Psoas muscle (tissue), 7 donors: ENCODE measurements at regions not wholly inside any gene's neighbourhood (a gene's known extent, or its start where the extent isn't known, plus 50 kb on each side); places are given as distances from the start of the nearest gene placed in this dataset.

Experiments
- ATAC-seq, 4 donors: fragments of 200-7000 bp; cut with Tn5 transposase; one replicate each; pipeline ENCODE4 v1.9.1; 2020; ENCODE audit warnings: moderate library complexity in 3 of 4, mild to moderate bottlenecking in 2 of 4
- DNase-seq, 2 donors: peaks; one replicate each; pipeline ENCODE4 v3.0.0-alpha.2; 2020
- H3K27ac ChIP-seq: fragments of 200-600 bp; one replicate; pipeline ENCODE4 v1.8.0; 2022
- H3K27me3 ChIP-seq, 3 donors: fragments of 200-600 bp in 1 of 3; one replicate each; pipeline versions ENCODE4 v1.6.1 to v1.8.0; 2013 to 2022; ENCODE audit warnings: low read length in 2 of 3, mild to moderate bottlenecking in 2 of 3, moderate library complexity in 1 of 3; ENCODE audit not compliant: insufficient read depth in 3 of 3
- H3K36me3 ChIP-seq, 2 donors: fragments of 200-600 bp in 1 of 2; one replicate each; pipeline versions ENCODE4 v1.6.1 to v1.8.0; 2013 to 2022; ENCODE audit warnings: low read depth in 1 of 2, mild to moderate bottlenecking in 1 of 2, moderate library complexity in 1 of 2; ENCODE audit not compliant: insufficient read depth in 1 of 2
- H3K4me1 ChIP-seq: fragments of 200-600 bp; one replicate; pipeline ENCODE4 v1.8.0; 2022
- H3K4me3 ChIP-seq: fragments of 200-600 bp; one replicate; pipeline ENCODE4 v1.8.0; 2022; ENCODE audit warnings: mild to moderate bottlenecking
- H3K9me3 ChIP-seq: fragments of 200-600 bp; one replicate; pipeline ENCODE4 v1.8.0; 2022
- WGBS, 3 donors: extraction: QIAGEN DNeasy Blood & Tissue Kit; methylation state at CpG; one replicate each; pipeline versions ENCODE4 v1.1.6 to v1.1.7; 2013; 5-methylcytosine and 5-hydroxymethylcytosine counted together
- intact Hi-C, 2 donors: fragments of 100-400 bp; cut with DNase I; formaldehyde crosslinking; loops; one replicate each; pipeline versions ENCODE4 v1.11.0 to v1.14.2; 2022
- TF ChIP-seq, protein P1 (sequence below): fragments of 200-600 bp; IDR thresholded peaks from one replicate; pipeline ENCODE4 v1.8.0; 2022; ENCODE audit warnings: antibody characterized with exemption
- donor health status: healthy with polysubstance abuse.
- donor health status: DM: no; HTN: no; CAD: no; lungs with moderate emphysema.
- donor health status: Bipolar disorder and iron deficiency.
- donor health status: healthy.
- donor health status: DM: yes; HTN: yes; CAD: no.
- donor health status: DM: no; HTN: no; CAD: no.
- donor health status: DM: yes; HTN: yes; CAD: no.

DNA sequence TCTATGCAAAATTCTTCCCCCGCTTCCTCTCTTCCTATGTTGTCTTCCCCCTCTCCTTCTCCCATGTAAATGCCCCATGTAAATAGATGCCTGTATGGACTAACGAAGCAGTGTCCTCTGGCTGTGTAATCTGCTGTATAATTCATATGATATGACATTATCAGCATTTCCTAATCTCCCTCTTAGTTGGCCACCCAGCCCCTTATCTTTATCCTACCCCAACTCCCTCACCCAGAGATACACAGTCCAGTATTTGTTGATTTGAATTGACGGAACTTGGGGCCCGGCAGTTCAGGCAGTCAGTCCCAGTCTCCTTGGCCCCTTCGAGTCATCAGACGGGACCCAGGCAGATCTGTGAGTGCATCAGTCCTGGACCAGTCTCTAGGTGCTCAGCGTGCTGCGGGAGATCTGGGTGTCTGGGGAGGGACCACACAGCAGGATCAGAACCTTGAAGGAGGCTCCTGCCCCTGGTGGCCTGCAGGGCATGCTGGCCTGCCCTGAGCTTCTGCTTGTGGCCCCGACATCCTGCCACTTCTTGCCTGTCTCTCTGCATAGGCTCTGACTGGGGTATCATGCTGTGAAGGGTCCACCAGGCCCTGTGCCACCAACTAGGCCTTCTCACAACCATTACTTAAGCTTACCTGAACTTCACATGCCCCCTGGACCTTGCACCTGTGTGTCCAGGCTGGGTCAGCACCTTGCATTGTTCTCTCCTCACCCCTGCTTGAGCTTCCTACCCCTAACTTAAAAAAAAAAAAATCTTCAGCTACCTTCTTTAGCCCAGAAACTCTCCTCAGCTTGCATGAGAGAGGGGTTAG lies 88.1 kb upstream of the ATL2 start:
- no peaks in the 10 kb centered on the region for H3K36me3 ChIP-seq
- no peaks in the 10 kb centered on the region for H3K9me3 ChIP-seq
- H3K4me1 ChIP-seq, result no peaks in the 10 kb centered on the region
- no peak overlapping the region for H3K27ac ChIP-seq
- TF ChIP-seq, protein P1, sequence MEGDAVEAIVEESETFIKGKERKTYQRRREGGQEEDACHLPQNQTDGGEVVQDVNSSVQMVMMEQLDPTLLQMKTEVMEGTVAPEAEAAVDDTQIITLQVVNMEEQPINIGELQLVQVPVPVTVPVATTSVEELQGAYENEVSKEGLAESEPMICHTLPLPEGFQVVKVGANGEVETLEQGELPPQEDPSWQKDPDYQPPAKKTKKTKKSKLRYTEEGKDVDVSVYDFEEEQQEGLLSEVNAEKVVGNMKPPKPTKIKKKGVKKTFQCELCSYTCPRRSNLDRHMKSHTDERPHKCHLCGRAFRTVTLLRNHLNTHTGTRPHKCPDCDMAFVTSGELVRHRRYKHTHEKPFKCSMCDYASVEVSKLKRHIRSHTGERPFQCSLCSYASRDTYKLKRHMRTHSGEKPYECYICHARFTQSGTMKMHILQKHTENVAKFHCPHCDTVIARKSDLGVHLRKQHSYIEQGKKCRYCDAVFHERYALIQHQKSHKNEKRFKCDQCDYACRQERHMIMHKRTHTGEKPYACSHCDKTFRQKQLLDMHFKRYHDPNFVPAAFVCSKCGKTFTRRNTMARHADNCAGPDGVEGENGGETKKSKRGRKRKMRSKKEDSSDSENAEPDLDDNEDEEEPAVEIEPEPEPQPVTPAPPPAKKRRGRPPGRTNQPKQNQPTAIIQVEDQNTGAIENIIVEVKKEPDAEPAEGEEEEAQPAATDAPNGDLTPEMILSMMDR, result no peak
- WGBS, 3 donors, result 90 to 95% (median 95%) methylated on average over 8 to 9 of the region's 9 CpGs
- no peaks in the 10 kb centered on the region for H3K27me3 ChIP-seq
- H3K4me3 ChIP-seq, result no peak overlapping the region
- intact Hi-C loops, result no loop called here
- DNase-seq (no peak), ATAC-seq (peak in 1 of 4 donors; percentile 19)

DNA sequence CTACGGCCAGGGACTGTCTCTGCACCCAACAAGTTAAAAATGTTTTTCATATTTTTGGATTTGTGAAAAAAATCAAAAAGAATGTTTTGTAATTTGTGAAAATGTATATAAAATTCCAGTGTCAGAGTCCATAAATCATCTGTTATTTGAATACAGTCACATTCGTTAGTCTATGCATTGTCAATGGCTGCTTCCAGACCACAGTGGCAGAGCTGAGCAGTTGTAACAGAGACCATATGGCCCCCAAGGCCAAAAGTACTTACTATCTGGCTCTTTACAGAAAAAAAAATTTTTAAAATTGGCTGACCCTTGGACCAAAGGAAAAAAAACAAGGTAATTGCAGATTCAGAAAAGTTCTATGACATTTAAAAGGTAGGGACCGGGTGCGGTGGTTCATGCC lies 86.7 kb upstream of the ATL2 start:
- H3K27ac ChIP-seq, result no peak overlapping the region
- 93 to 95% (median 93%) methylated on average over 4 of the region's 4 CpGs for WGBS, 3 donors
- DNase-seq (no peak), ATAC-seq (no peak)
- intact Hi-C loops, result no loop called here
- H3K4me1 ChIP-seq, result no peaks in the 10 kb centered on the region
- H3K27me3 ChIP-seq, result no peaks in the 10 kb centered on the region
- TF ChIP-seq, protein P1, result no peak
- H3K4me3 ChIP-seq, result no peak overlapping the region
- H3K36me3 ChIP-seq, result no peaks in the 10 kb centered on the region
- no peaks in the 10 kb centered on the region for H3K9me3 ChIP-seq

DNA sequence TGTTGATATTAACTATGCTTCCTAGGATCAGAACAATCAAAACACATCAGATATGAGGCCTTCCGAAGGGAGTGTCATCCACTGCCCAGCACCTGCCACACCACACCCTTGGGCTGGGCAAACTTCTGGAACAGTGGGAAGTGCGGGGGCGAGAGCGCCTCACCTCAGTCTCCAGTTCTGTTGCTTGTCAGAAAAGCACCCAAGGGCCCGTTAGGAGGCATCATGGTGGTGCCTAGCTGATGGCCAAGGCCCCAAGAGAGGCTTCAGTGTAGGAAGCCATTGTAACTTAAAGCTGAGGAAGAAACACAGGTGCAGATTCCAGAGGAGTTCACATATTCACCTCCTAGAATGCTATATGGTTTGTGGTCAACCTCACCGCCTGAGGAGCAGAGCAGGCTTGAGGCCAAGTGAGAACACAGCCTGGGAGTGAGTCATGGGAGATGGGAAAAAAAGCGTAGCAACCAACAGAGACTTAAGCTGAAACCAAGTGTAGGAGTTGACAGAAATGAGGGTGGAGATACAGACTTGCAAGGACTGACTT lies 85.1 kb upstream of the ATL2 start:
- WGBS, 3 donors, result 71 to 84% (median 81%) methylated on average over 7 of the region's 7 CpGs
- Histone ChIP-seq H3K9me3 (no peaks in the 10 kb centered on the region), H3K27ac (no peak overlapping the region), H3K36me3 (no peaks in the 10 kb centered on the region), H3K4me3 (no peak overlapping the region), H3K27me3 (no peaks in the 10 kb centered on the region), H3K4me1 (no peaks in the 10 kb centered on the region)
- DNase-seq (peak in 1 of 2 donors; percentile 33), ATAC-seq (peak; percentile 54 to 77 (median 72))
- TF ChIP-seq, protein P1, result no peak
- intact Hi-C loops, result no loop called here

DNA sequence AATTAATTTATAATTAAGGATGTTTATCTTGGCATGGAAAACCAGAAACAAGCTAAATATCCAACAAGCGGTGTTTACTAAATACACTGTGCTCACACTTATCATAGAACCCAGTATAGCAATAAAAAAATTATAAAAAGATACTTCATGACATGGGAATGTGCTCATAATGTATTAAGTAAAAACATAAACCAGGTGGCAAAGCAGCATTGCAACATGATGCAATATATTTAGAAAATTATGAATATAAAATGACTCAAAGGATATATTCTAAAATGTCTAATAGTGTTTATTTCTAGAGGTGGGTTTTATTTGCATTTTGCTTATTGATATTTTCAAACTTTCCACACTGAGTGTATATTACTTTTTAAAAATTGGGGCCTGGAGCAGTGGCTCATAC lies 84.4 kb upstream of the ATL2 start:
- no peaks in the 10 kb centered on the region for H3K4me1 ChIP-seq
- ATAC-seq, result no peak
- no peak overlapping the region for H3K27ac ChIP-seq
- DNase-seq, result no peak
- no peak overlapping the region for H3K4me3 ChIP-seq
- H3K9me3 ChIP-seq, result no peaks in the 10 kb centered on the region
- no peaks in the 10 kb centered on the region for H3K27me3 ChIP-seq
- intact Hi-C loops, result no loop called here
- WGBS, 3 donors, result 67 to 85% (median 84%) methylated on average over 1 of the region's 1 CpG
- H3K36me3 ChIP-seq, result no peaks in the 10 kb centered on the region
- TF ChIP-seq, protein P1, result no peak
